ENCODE measurements at regions not wholly inside any gene's neighbourhood (a gene's known extent, or its start where the extent isn't known, plus 50 kb on each side); places are given as distances from the start of the nearest gene placed in this dataset.
"Not testable (repeated sequence)": the region's sequence is repeated elsewhere in the genome, so short reads cannot be mapped to it uniquely, and the experiment has no call there.

DNA sequence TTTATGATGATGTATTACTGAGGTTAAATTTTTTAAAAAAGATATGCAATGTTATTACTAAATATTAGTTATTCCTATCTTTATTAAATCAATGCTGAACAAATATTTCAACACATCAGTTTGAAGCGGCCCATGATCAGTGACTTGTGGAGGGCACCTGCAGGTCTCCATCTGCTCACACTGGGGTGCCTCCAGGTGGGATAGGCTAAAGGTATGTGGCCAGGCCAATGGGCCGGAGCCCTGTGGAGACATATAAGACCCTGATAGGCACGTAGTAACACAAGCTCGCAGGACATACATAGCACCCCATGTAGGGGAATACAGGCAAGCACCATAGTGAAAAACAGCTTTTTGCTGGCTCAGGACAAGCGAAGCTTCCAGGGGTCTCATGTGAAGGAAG is 469.8 kb downstream of the ZNF536 start:
- Histone ChIP-seq H3K4me3 (no peak overlapping the region), H3K4me1 (ENCODE audit: insufficient read depth) (no peaks in the 10 kb centered on the region), H3K9me2 (replicated peaks; ENCODE audit: insufficient read depth) (no peaks in the 10 kb centered on the region), H3K9me3 (ENCODE audit: low read depth) (no peaks in the 10 kb centered on the region), H3K79me2 (no peaks in the 10 kb centered on the region), H3K4me2 (no peak overlapping the region), H3K36me3 (replicated peaks; ENCODE audit: insufficient read depth, low read depth) (no peaks in the 10 kb centered on the region), H3K27me3 (no peaks in the 10 kb centered on the region), H2AFZ (no peak overlapping the region), H4K20me1 (ENCODE audit: insufficient read depth, poor library complexity, severe bottlenecking) (no peaks in the 10 kb centered on the region), H3K27ac (no peak overlapping the region)
- 94% methylated on average over 5 of the region's 5 CpGs for WGBS (ENCODE audit: low lambda C conversion rate, missing lambda C conversion rate)
- TF ChIP-seq CTCF (IDR thresholded peaks at IDR 0.05; ENCODE audit: poor library complexity), result no peak
- no peak for TF ChIP-seq EZH2phosphoT487 (IDR thresholded peaks at IDR 0.05; ENCODE audit: low read depth, severe bottlenecking, unreplicated experiment)
- TF ChIP-seq EZH2 (IDR thresholded peaks at IDR 0.05; ENCODE audit: borderline replicate concordance), result no peak
- no peak for DNase-seq (ENCODE audit: low spot score)

- H3K27me3 ChIP-seq, result no peaks in the 10 kb centered on the region
- H3K36me3 ChIP-seq (replicated peaks; ENCODE audit: insufficient read depth, low read depth), result no peaks in the 10 kb centered on the region
- 78% methylated on average over 5 of the region's 5 CpGs for WGBS (ENCODE audit: low lambda C conversion rate, missing lambda C conversion rate)
- no peaks in the 10 kb centered on the region for H3K9me3 ChIP-seq (ENCODE audit: low read depth)
- no peaks in the 10 kb centered on the region for H3K79me2 ChIP-seq
- no peaks in the 10 kb centered on the region for H4K20me1 ChIP-seq (ENCODE audit: insufficient read depth, poor library complexity, severe bottlenecking)
- H3K27ac ChIP-seq, result no peak overlapping the region
- TF ChIP-seq EZH2 (IDR thresholded peaks at IDR 0.05; ENCODE audit: borderline replicate concordance) (no peak), EZH2phosphoT487 (IDR thresholded peaks at IDR 0.05; ENCODE audit: low read depth, severe bottlenecking, unreplicated experiment) (no peak), CTCF (IDR thresholded peaks at IDR 0.05; ENCODE audit: poor library complexity) (no peak)
- H3K9me2 ChIP-seq (replicated peaks; ENCODE audit: insufficient read depth), result no peaks in the 10 kb centered on the region
- no peak overlapping the region for H3K4me3 ChIP-seq
- H2AFZ ChIP-seq, result no peak overlapping the region
- no peak for DNase-seq (ENCODE audit: low spot score)
- no peak overlapping the region for H3K4me2 ChIP-seq
- no peaks in the 10 kb centered on the region for H3K4me1 ChIP-seq (ENCODE audit: insufficient read depth)
Measured at GRCh38 chr19:30830875-30831274, 458.7 kb downstream of the ZNF536 start.

DNA sequence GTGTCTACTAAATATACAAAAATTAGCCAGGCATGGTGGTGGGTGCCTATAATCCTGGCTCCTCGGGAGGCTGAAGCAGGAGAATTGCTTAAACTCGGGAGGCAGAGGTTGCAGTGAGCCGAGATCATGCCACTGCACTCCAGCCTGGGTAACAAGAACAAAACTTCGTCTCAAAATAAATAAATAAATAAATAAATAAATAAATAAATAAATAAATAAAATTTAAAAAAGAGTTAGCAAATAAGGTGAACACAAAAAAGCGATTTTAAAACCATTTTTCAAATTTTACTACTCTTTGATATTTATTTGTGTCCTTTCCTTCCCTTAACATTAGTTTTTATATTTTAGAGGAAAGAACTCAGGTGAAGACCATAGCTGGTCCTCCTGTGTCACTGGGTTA is 453.3 kb downstream of the ZNF536 start:
- H3K27me3 ChIP-seq; H3K36me3 ChIP-seq (replicated peaks; ENCODE audit: insufficient read depth, low read depth); H3K9me2 ChIP-seq (replicated peaks; ENCODE audit: insufficient read depth); H3K9me3 ChIP-seq (ENCODE audit: low read depth); H3K4me2 ChIP-seq; H2AFZ ChIP-seq; H3K27ac ChIP-seq; H4K20me1 ChIP-seq (ENCODE audit: insufficient read depth, poor library complexity, severe bottlenecking); H3K4me1 ChIP-seq (ENCODE audit: insufficient read depth); DNase-seq (ENCODE audit: low spot score); H3K4me3 ChIP-seq; H3K79me2 ChIP-seq: not testable (repeated sequence)
- WGBS (ENCODE audit: low lambda C conversion rate, missing lambda C conversion rate), result 86% methylated on average over 5 of the region's 5 CpGs

GRCh38 chr19:30824809-30825208 is 452.6 kb downstream of the ZNF536 start:
- H3K36me3 ChIP-seq (replicated peaks; ENCODE audit: insufficient read depth, low read depth), result no peaks in the 10 kb centered on the region
- no peaks in the 10 kb centered on the region for H4K20me1 ChIP-seq (ENCODE audit: insufficient read depth, poor library complexity, severe bottlenecking)
- no peaks in the 10 kb centered on the region for H3K4me1 ChIP-seq (ENCODE audit: insufficient read depth)
- H3K4me3 ChIP-seq, result no peak overlapping the region
- H3K9me2 ChIP-seq (replicated peaks; ENCODE audit: insufficient read depth), result no peaks in the 10 kb centered on the region
- H3K9me3 ChIP-seq (ENCODE audit: low read depth), result no peaks in the 10 kb centered on the region
- H3K27ac ChIP-seq, result no peak overlapping the region
- H2AFZ ChIP-seq, result no peak overlapping the region
- no peak overlapping the region for H3K4me2 ChIP-seq
- TF ChIP-seq EZH2phosphoT487 (IDR thresholded peaks at IDR 0.05; ENCODE audit: low read depth, severe bottlenecking, unreplicated experiment) (no peak), EZH2 (IDR thresholded peaks at IDR 0.05; ENCODE audit: borderline replicate concordance) (no peak)
- no peak for DNase-seq (ENCODE audit: low spot score)
- 95% methylated on average over 2 of the region's 2 CpGs for WGBS (ENCODE audit: low lambda C conversion rate, missing lambda C conversion rate)
- H3K79me2 ChIP-seq, result no peaks in the 10 kb centered on the region
- H3K27me3 ChIP-seq, result no peaks in the 10 kb centered on the region

All from hepatocyte (in vitro differentiated cells).